ENCODE measurements at regions not wholly inside any gene's neighbourhood (a gene's known extent, or its start where the extent isn't known, plus 50 kb on each side); places are given as distances from the start of the nearest gene placed in this dataset.

- CTCF ChIA-PET, result no interaction called here
Measured at GRCh38 chr5:66339896-66340295, 195.8 kb downstream of the SREK1 start.

GRCh38 chr5:66340786-66341185, 196.7 kb downstream of the SREK1 start:
- no peaks in the 10 kb centered on the region for H4K20me1 ChIP-seq (ENCODE audit: insufficient read depth)
- peaks cover 0 to 11% of the 10 kb centered on the region in 2 experiments; a peak in 2 of 4 replicates for H3K4me1 ChIP-seq (ENCODE audit: control insufficient read depth in 1 of 2, insufficient read depth in 2 of 2, low read depth in 1 of 2, low read length in 1 of 2)
- H3F3A ChIP-seq (replicated peaks; ENCODE audit: insufficient read depth), result no peaks in the 10 kb centered on the region
- no peaks in the 10 kb centered on the region for H3K36me3 ChIP-seq (replicated peaks in 1 of 2; ENCODE audit: control insufficient read depth in 1 of 2, insufficient read depth in 2 of 2, low read length in 1 of 2)
- no peaks in the 10 kb centered on the region for H3K79me2 ChIP-seq (ENCODE audit: insufficient read depth)
- H3K27me3 ChIP-seq (ENCODE audit: insufficient read depth), result peaks cover 2% of the 10 kb centered on the region; the same call in 1 of the 2 replicates
- TF ChIP-seq RCOR1 (IDR thresholded peaks at IDR 0.05; ENCODE audit: low read length) (no peak), POLR2AphosphoS5 (IDR thresholded peaks at IDR 0.05; ENCODE audit: low read depth, low read length) (no peak), MEF2A (IDR thresholded peaks at IDR 0.05; ENCODE audit: borderline replicate concordance, low read depth) (no peak), EZH2phosphoT487 (IDR thresholded peaks at IDR 0.05; ENCODE audit: borderline replicate concordance, low read depth) (no peak), TAF1 (IDR thresholded peaks at IDR 0.05; ENCODE audit: borderline replicate concordance, low read depth, low read length) (no peak)
- TF ChIP-seq, protein P1, sequence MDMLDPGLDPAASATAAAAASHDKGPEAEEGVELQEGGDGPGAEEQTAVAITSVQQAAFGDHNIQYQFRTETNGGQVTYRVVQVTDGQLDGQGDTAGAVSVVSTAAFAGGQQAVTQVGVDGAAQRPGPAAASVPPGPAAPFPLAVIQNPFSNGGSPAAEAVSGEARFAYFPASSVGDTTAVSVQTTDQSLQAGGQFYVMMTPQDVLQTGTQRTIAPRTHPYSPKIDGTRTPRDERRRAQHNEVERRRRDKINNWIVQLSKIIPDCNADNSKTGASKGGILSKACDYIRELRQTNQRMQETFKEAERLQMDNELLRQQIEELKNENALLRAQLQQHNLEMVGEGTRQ (IDR thresholded peaks at IDR 0.05; ENCODE audit: borderline replicate concordance, low read depth, low read length), result no peak
- WGBS (ENCODE audit: low lambda C conversion rate), result 25% methylated on average over 1 of the region's 1 CpG
- H3K9ac ChIP-seq, result no peak overlapping the region
- H3K4me2 ChIP-seq, result no peak overlapping the region
- DNase-seq, result no peak
- no peak overlapping the region for H2AFZ ChIP-seq (ENCODE audit: low read depth)
- ChIA-PET POLR2A (no interaction called here), CTCF (no interaction called here)
- H3K27ac ChIP-seq (ENCODE audit: low read depth in 2 of 2, low read length in 1 of 2), result no peak overlapping the region
- H3K4me3 ChIP-seq (ENCODE audit: low read depth in 2 of 2, low read length in 1 of 2), result no peak overlapping the region
- no peaks in the 10 kb centered on the region for H3K9me2 ChIP-seq
- no peaks in the 10 kb centered on the region for H3K9me3 ChIP-seq

More at GRCh38 chr5:66339896-66340295, 195.8 kb downstream of the SREK1 start:
- no peak for DNase-seq
- Histone ChIP-seq H3K9me3 (no peaks in the 10 kb centered on the region), H3K27ac (ENCODE audit: low read depth in 2 of 2, low read length in 1 of 2) (no peak overlapping the region), H3K79me2 (ENCODE audit: insufficient read depth) (no peaks in the 10 kb centered on the region), H3K4me1 (ENCODE audit: control insufficient read depth in 1 of 2, insufficient read depth in 2 of 2, low read depth in 1 of 2, low read length in 1 of 2) (peaks cover 0 to 10% of the 10 kb centered on the region in 2 experiments; a peak in 2 of 4 replicates), H3K9me2 (no peaks in the 10 kb centered on the region), H3F3A (replicated peaks; ENCODE audit: insufficient read depth) (no peaks in the 10 kb centered on the region), H3K4me3 (ENCODE audit: low read depth in 2 of 2, low read length in 1 of 2) (no peak overlapping the region), H3K36me3 (replicated peaks in 1 of 2; ENCODE audit: control insufficient read depth in 1 of 2, insufficient read depth in 2 of 2, low read length in 1 of 2) (no peaks in the 10 kb centered on the region), H4K20me1 (ENCODE audit: insufficient read depth) (no peaks in the 10 kb centered on the region), H2AFZ (ENCODE audit: low read depth) (no peak overlapping the region), H3K27me3 (ENCODE audit: insufficient read depth) (no peaks in the 10 kb centered on the region), H3K4me2 (no peak overlapping the region), H3K9ac (no peak overlapping the region)
- POLR2A ChIA-PET, result no interaction called here
- TF ChIP-seq NRF1 (IDR thresholded peaks at IDR 0.05; ENCODE audit: low read depth, low read length) (no peak), EP300 (IDR thresholded peaks at IDR 0.05; ENCODE audit: borderline replicate concordance in 1 of 2, low read depth in 1 of 2, low read length in 1 of 2) (no peak), MEF2A (IDR thresholded peaks at IDR 0.05; ENCODE audit: borderline replicate concordance, low read depth) (no peak), RXRA (IDR thresholded peaks at IDR 0.05; ENCODE audit: borderline replicate concordance, low read depth) (no peak)
- TF ChIP-seq, protein P2, sequence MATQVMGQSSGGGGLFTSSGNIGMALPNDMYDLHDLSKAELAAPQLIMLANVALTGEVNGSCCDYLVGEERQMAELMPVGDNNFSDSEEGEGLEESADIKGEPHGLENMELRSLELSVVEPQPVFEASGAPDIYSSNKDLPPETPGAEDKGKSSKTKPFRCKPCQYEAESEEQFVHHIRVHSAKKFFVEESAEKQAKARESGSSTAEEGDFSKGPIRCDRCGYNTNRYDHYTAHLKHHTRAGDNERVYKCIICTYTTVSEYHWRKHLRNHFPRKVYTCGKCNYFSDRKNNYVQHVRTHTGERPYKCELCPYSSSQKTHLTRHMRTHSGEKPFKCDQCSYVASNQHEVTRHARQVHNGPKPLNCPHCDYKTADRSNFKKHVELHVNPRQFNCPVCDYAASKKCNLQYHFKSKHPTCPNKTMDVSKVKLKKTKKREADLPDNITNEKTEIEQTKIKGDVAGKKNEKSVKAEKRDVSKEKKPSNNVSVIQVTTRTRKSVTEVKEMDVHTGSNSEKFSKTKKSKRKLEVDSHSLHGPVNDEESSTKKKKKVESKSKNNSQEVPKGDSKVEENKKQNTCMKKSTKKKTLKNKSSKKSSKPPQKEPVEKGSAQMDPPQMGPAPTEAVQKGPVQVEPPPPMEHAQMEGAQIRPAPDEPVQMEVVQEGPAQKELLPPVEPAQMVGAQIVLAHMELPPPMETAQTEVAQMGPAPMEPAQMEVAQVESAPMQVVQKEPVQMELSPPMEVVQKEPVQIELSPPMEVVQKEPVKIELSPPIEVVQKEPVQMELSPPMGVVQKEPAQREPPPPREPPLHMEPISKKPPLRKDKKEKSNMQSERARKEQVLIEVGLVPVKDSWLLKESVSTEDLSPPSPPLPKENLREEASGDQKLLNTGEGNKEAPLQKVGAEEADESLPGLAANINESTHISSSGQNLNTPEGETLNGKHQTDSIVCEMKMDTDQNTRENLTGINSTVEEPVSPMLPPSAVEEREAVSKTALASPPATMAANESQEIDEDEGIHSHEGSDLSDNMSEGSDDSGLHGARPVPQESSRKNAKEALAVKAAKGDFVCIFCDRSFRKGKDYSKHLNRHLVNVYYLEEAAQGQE (IDR thresholded peaks at IDR 0.05; ENCODE audit: low read depth, low read length), result no peak
- WGBS (ENCODE audit: low lambda C conversion rate), result 0% methylated on average over 1 of the region's 1 CpG
